ENCODE measurements at regions not wholly inside any gene's neighbourhood (a gene's known extent, or its start where the extent isn't known, plus 50 kb on each side); places are given as distances from the start of the nearest gene placed in this dataset.

GRCh38 chr10:78362406-78363022 lies 328.9 kb downstream of the RPS24 start:
- TF ChIP-seq CTCF (IDR thresholded peaks at IDR 0.05) (no peak), POLR2A (IDR thresholded peaks at IDR 0.05) (no peak)
